Caco-2 (cell line): ENCODE measurements at regions not wholly inside any gene's neighbourhood (a gene's known extent, or its start where the extent isn't known, plus 50 kb on each side); places are given as distances from the start of the nearest gene placed in this dataset.

ENCODE experiments used
- BruUV-seq: library from RNA; stranded (reverse); fragments of 400-500 nt; replicated peaks from 2 replicates; lab custom pipeline; 2021; lab: Mats Ljungman, UMichigan
- CTCF ChIA-PET: fragments of 300-600 bp; sonication (Branson Sonifier 250); formaldehyde crosslinking; loops from one replicate; lab custom pipeline; 2022; ENCODE audit warnings: antibody characterized with exemption; lab: Charles Lee
- POLR2A ChIA-PET: fragments of 300-600 bp; sonication (Branson Sonifier 250); formaldehyde crosslinking; loops from one replicate; lab custom pipeline; 2022; ENCODE audit warnings: antibody characterized with exemption; lab: Charles Lee
- DNase-seq, 2 experiments: peaks; one replicate each; pipeline versions ENCODE4 v3.0.0 to v3.0.0-alpha.2; 2020 to 2022
- H3K27me3 ChIP-seq: replicated peaks from 2 replicates; pipeline ENCODE4 v1.6.0; 2011; ENCODE audit warnings: low read length; ENCODE audit not compliant: control insufficient read depth, insufficient read depth
- H3K36me3 ChIP-seq: 2 replicates; pipeline ENCODE4 v1.5.1; 2011; ENCODE audit warnings: low read length; ENCODE audit not compliant: control insufficient read depth, insufficient read depth
- H3K4me1 ChIP-seq: fragments of 250-450 bp; sonication (Bioruptor Pico); 2 replicates; pipeline ENCODE4 v1.5.1; 2020; ENCODE audit warnings: mild to moderate bottlenecking
- H3K4me3 ChIP-seq: 2 replicates; pipeline ENCODE4 v1.5.1; 2011; ENCODE audit warnings: low read depth, mild to moderate bottlenecking, control low read depth, low read length
- H3K9me3 ChIP-seq: fragments of 250-450 bp; sonication (Bioruptor Pico); 2 replicates; pipeline ENCODE4 v1.5.1; 2020; ENCODE audit warnings: mild to moderate bottlenecking, moderate library complexity
- H3K27ac Mint-ChIP-seq: one replicate; pipeline ENCODE4 v1.8.0; 2022; ENCODE audit warnings: mixed read lengths; ENCODE audit not compliant: unreplicated experiment
- H3K27me3 Mint-ChIP-seq: one replicate; pipeline ENCODE4 v1.8.0; 2022; ENCODE audit warnings: mixed read lengths; ENCODE audit not compliant: insufficient read depth, unreplicated experiment
- H3K36me3 Mint-ChIP-seq: one replicate; pipeline ENCODE4 v1.8.0; 2022; ENCODE audit warnings: mild to moderate bottlenecking, mixed read lengths; ENCODE audit not compliant: insufficient read depth, unreplicated experiment
- H3K4me1 Mint-ChIP-seq: one replicate; pipeline ENCODE4 v1.8.0; 2022; ENCODE audit warnings: low read depth, mixed read lengths; ENCODE audit not compliant: unreplicated experiment
- H3K4me3 Mint-ChIP-seq: one replicate; pipeline ENCODE4 v1.8.0; 2022; ENCODE audit warnings: mild to moderate bottlenecking, moderate library complexity, mixed read lengths; ENCODE audit not compliant: unreplicated experiment
- H3K9me3 Mint-ChIP-seq: one replicate; pipeline ENCODE4 v1.8.0; 2022; ENCODE audit warnings: mixed read lengths; ENCODE audit not compliant: unreplicated experiment
- CTCF ChIP-seq, 2 experiments: fragments of 200-600 bp in 1 of 2; IDR thresholded peaks; 1 replicate in 1 of 2; 2 replicates in 1 of 2; pipeline versions ENCODE4 v1.5.1 to v1.8.0; 2011 to 2022; ENCODE audit warnings: antibody characterized with exemption in 1 of 2, control low read depth in 1 of 2, inconsistent platforms in 1 of 2, low read depth in 1 of 2, low read length in 1 of 2, mild to moderate bottlenecking in 1 of 2, moderate library complexity in 1 of 2; ENCODE audit not compliant: insufficient read depth in 1 of 2, severe bottlenecking in 1 of 2, unreplicated experiment in 1 of 2
- intact Hi-C: fragments of 100-400 bp; cut with micrococcal nuclease; formaldehyde crosslinking; loops from one replicate; pipeline ENCODE4 v1.10.0; 2022; ENCODE audit not compliant: unreplicated experiment

GRCh38 chr6:110039364-110039980, 61.4 kb downstream of the GPR6 start:
- CTCF ChIA-PET = interaction anchor here (0.5 to 2.2 kb wide), 44 partner anchors 9 to 785 kb away, joined by 3 to 72 read pairs (median 4); partner anchors contain the start of genes AK9, FIG4 and SMPD2
- intact Hi-C loops = loop anchor here (1.0 to 10.0 kb wide), 5 partner anchors 14 to 512 kb away; no protein-coding TSS in a partner anchor
- Mint-ChIP-seq H3K4me3 (peak overlapping the region; percentile 79), H3K27me3 (peaks cover 8% of the 10 kb centered on the region), H3K27ac (peak overlapping the region; percentile 60), H3K4me1 (peaks cover 12% of the 10 kb centered on the region), H3K9me3 (no peaks in the 10 kb centered on the region), H3K36me3 (no peaks in the 10 kb centered on the region)
- H3K4me1 ChIP-seq = no peaks in the 10 kb centered on the region
- H3K36me3 ChIP-seq = no peaks in the 10 kb centered on the region
- BruUV-seq = no TSS peak
- H3K4me3 ChIP-seq = peak overlapping the region; percentile 31
- POLR2A ChIA-PET = interaction anchor here (0.5 kb wide), 1 partner anchor 1007 kb away, joined by 5 read pairs; no protein-coding TSS in a partner anchor
- DNase-seq = peak; percentile 82 to 86
- H3K9me3 ChIP-seq = no peaks in the 10 kb centered on the region
- H3K27me3 ChIP-seq = no peaks in the 10 kb centered on the region; the same call in 1 of the 2 replicates
- TF ChIP-seq CTCF (IDR thresholded peaks at IDR 0.05; ENCODE audit: insufficient read depth in 1 of 2, low read depth in 1 of 2, low read length in 1 of 2, severe bottlenecking in 1 of 2, unreplicated experiment in 1 of 2) = peak; percentile 84 to 91

- peak overlapping the region; percentile 31 for H3K4me3 ChIP-seq
- Mint-ChIP-seq H3K4me3 (peak overlapping the region; percentile 79), H3K36me3 (no peaks in the 10 kb centered on the region), H3K4me1 (peaks cover 12% of the 10 kb centered on the region), H3K9me3 (no peaks in the 10 kb centered on the region), H3K27me3 (peaks cover 8% of the 10 kb centered on the region), H3K27ac (peak overlapping the region; percentile 60)
- BruUV-seq = no TSS peak
- ChIA-PET POLR2A (no interaction called here), CTCF (interaction anchor here (0.6 to 2.2 kb wide), 40 partner anchors 8 to 599 kb away, joined by 3 to 72 read pairs (median 4); partner anchors contain the start of genes AK9, FIG4 and SMPD2)
- intact Hi-C loops = loop anchor here (1.0 to 10.0 kb wide), 5 partner anchors 13 to 513 kb away; no protein-coding TSS in a partner anchor
- H3K36me3 ChIP-seq = no peaks in the 10 kb centered on the region
- no peaks in the 10 kb centered on the region; the same call in 1 of the 2 replicates for H3K27me3 ChIP-seq
- no peaks in the 10 kb centered on the region for H3K4me1 ChIP-seq
- DNase-seq = peak in 1 of 2 experiments; percentile 44
- no peaks in the 10 kb centered on the region for H3K9me3 ChIP-seq
- peak; percentile 49 to 56 for TF ChIP-seq CTCF (IDR thresholded peaks at IDR 0.05; ENCODE audit: insufficient read depth in 1 of 2, low read depth in 1 of 2, low read length in 1 of 2, severe bottlenecking in 1 of 2, unreplicated experiment in 1 of 2)
Measured at GRCh38 chr6:110039981-110040383, 61.9 kb downstream of the GPR6 start.

GRCh38 chr6:110040716-110041115, 62.6 kb downstream of the GPR6 start:
- ChIA-PET POLR2A (no interaction called here), CTCF (interaction anchor here (0.9 to 2.2 kb wide), 5 partner anchors 12 to 335 kb away, joined by 3 to 72 read pairs (median 4); no protein-coding TSS in a partner anchor)
- no peaks in the 10 kb centered on the region for H3K36me3 Mint-ChIP-seq
- H3K4me1 Mint-ChIP-seq = peaks cover 12% of the 10 kb centered on the region
- no peak overlapping the region for H3K27ac Mint-ChIP-seq
- Histone ChIP-seq H3K36me3 (no peaks in the 10 kb centered on the region), H3K4me1 (no peaks in the 10 kb centered on the region), H3K4me3 (no peak overlapping the region), H3K9me3 (no peaks in the 10 kb centered on the region), H3K27me3 (no peaks in the 10 kb centered on the region; the same call in 1 of the 2 replicates)
- no peak for TF ChIP-seq CTCF (IDR thresholded peaks at IDR 0.05; ENCODE audit: insufficient read depth in 1 of 2, low read depth in 1 of 2, low read length in 1 of 2, severe bottlenecking in 1 of 2, unreplicated experiment in 1 of 2)
- DNase-seq = no peak
- intact Hi-C loops = no loop called here
- no TSS peak for BruUV-seq
- peaks cover 8% of the 10 kb centered on the region for H3K27me3 Mint-ChIP-seq
- no peak overlapping the region for H3K4me3 Mint-ChIP-seq
- no peaks in the 10 kb centered on the region for H3K9me3 Mint-ChIP-seq
